ENCODE measurements at regions not wholly inside any gene's neighbourhood (a gene's known extent, or its start where the extent isn't known, plus 50 kb on each side); places are given as distances from the start of the nearest gene placed in this dataset.

DNA sequence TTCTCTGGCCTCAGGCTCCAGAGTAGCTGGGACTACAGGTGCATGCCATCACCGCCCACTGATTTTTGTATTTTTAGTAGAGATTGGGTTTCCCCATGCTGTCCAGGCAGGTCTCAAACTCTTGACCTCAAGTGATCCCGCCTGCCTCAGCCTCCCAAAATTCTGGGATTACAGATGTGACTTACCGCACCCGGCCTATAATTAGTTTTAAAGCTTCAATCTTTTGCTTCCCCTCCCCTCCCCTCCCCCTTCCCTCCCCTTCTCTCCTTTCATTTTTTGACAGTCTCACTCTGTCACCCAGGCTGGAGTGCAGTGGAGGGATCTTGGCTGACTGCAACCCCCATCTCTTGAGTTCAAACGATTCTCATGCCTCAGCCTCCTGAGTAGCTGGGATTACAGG, 433.3 kb upstream of the EDIL3 start:
- Histone ChIP-seq H3K36me3 (ENCODE audit: insufficient read depth, insufficient read length, low read length) (no peaks in the 10 kb centered on the region), H3K4me1 (ENCODE audit: insufficient read depth, insufficient read length) (no peaks in the 10 kb centered on the region), H3K4me3 (ENCODE audit: insufficient read length, low read depth) (no peak overlapping the region), H3K27me3 (ENCODE audit: insufficient read depth, insufficient read length) (no peaks in the 10 kb centered on the region), H3K9ac (ENCODE audit: insufficient read length, low read depth) (no peak overlapping the region), H3K9me3 (ENCODE audit: insufficient read depth, low read length) (no peaks in the 10 kb centered on the region)
- DNase-seq (ENCODE audit: low read depth, low spot score) = no peak
- TF ChIP-seq ZNF274 (IDR thresholded peaks at IDR 0.05; ENCODE audit: low read depth, low read length) (no peak), YY1 (IDR thresholded peaks at IDR 0.05; ENCODE audit: insufficient read depth, insufficient read length) (no peak), SUZ12 (IDR thresholded peaks at IDR 0.05; ENCODE audit: extremely low read depth, insufficient read depth, insufficient read length) (no peak)

DNA sequence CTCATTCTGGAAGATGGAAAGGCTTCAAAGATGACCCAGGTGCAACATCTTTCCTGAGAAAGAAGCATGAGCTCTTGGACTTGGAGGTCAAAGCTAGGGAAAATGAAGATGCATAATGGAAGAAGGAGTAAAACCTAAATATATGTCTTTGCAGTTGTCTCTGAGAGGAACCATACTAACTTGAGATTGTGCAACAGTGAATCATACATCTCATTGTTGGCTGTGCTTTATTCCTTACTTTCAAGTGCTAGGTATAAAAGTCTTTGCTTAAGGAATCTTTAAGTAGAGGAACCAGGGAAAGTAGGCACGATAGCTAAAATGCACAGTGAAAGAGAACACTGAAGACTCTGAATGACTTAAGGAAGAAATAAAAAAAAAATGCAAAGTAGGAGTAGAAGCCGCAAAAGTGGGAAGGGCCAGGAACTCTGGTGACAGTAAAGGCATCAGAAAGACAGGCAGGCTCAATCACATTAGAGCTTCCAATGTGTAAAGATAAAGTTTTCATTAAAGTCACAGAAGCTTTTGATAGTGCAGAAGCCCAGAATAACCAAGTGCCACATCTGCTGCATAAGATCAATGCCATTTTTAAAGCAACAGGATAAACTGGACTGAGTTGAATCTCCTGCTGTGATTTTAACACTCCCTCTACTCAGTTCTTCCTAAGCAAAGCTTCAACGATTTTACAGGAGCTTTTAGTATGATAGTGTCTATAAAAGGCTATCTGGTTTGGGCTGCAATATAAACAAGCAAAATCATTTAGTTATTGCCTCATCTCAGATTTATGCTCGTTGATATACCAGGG, 432.3 kb upstream of the EDIL3 start:
- no peak for DNase-seq (ENCODE audit: low read depth, low spot score)
- no peaks in the 10 kb centered on the region for H3K27me3 ChIP-seq (ENCODE audit: insufficient read depth, insufficient read length)
- no peak overlapping the region for H3K4me3 ChIP-seq (ENCODE audit: insufficient read length, low read depth)
- H3K9ac ChIP-seq (ENCODE audit: insufficient read length, low read depth) = no peak overlapping the region
- no peaks in the 10 kb centered on the region for H3K9me3 ChIP-seq (ENCODE audit: insufficient read depth, low read length)
- TF ChIP-seq ZNF274 (IDR thresholded peaks at IDR 0.05; ENCODE audit: low read depth, low read length) (no peak), SUZ12 (IDR thresholded peaks at IDR 0.05; ENCODE audit: extremely low read depth, insufficient read depth, insufficient read length) (no peak), YY1 (IDR thresholded peaks at IDR 0.05; ENCODE audit: insufficient read depth, insufficient read length) (no peak)
- H3K4me1 ChIP-seq (ENCODE audit: insufficient read depth, insufficient read length) = no peaks in the 10 kb centered on the region
- no peaks in the 10 kb centered on the region for H3K36me3 ChIP-seq (ENCODE audit: insufficient read depth, insufficient read length, low read length)

DNA sequence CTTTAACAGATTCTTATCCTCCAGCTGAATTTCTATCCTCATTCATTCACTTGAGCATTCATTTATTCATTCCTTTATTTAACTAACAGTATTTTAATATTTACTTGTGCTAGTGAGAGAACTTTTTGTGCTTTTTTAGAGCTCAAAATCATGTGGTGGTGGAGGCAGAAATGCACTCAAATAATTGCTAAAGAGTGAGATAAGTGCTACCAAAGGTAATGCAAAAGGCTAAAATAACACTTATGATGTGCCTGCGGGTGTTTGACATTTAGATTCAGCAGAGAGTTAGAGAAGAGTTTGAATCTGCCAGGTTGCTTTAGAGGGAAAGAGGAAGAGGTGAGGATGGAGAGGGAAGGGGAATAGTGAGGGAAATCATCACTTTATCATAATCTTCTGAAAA, 431.5 kb upstream of the EDIL3 start:
- Histone ChIP-seq H3K36me3 (ENCODE audit: insufficient read depth, insufficient read length, low read length) (no peaks in the 10 kb centered on the region), H3K27me3 (ENCODE audit: insufficient read depth, insufficient read length) (no peaks in the 10 kb centered on the region), H3K4me3 (ENCODE audit: insufficient read length, low read depth) (no peak overlapping the region), H3K9me3 (ENCODE audit: insufficient read depth, low read length) (no peaks in the 10 kb centered on the region), H3K9ac (ENCODE audit: insufficient read length, low read depth) (no peak overlapping the region), H3K4me1 (ENCODE audit: insufficient read depth, insufficient read length) (no peaks in the 10 kb centered on the region)
- DNase-seq (ENCODE audit: low read depth, low spot score) = no peak
- TF ChIP-seq YY1 (IDR thresholded peaks at IDR 0.05; ENCODE audit: insufficient read depth, insufficient read length) (no peak), ZNF274 (IDR thresholded peaks at IDR 0.05; ENCODE audit: low read depth, low read length) (no peak), SUZ12 (IDR thresholded peaks at IDR 0.05; ENCODE audit: extremely low read depth, insufficient read depth, insufficient read length) (no peak)

DNA sequence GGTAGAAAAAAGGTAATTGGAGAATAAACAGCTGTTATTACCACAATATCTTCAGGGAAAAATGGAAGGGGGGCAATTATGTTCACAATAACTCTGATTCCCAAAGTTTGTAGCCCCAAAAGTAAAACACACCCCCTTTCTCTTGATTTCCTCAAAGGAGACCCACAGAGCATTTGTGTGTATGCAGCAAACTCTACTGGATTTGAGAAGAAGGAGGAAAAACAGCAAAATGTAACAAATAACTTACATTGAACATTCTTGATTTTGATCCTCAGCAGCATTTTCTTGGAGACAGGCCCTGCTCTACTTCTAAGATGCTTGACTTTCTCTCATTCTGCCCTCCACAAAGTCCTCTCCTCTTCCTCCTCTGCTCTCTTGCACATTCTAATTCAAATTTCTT, 420.8 kb upstream of the EDIL3 start:
- Histone ChIP-seq H3K9me3 (ENCODE audit: insufficient read depth, low read length) (no peaks in the 10 kb centered on the region), H3K9ac (ENCODE audit: insufficient read length, low read depth) (no peak overlapping the region), H3K4me3 (ENCODE audit: insufficient read length, low read depth) (no peak overlapping the region), H3K27me3 (ENCODE audit: insufficient read depth, insufficient read length) (no peaks in the 10 kb centered on the region), H3K36me3 (ENCODE audit: insufficient read depth, insufficient read length, low read length) (no peaks in the 10 kb centered on the region), H3K4me1 (ENCODE audit: insufficient read depth, insufficient read length) (no peaks in the 10 kb centered on the region)
- no peak for DNase-seq (ENCODE audit: low read depth, low spot score)
- no peak for TF ChIP-seq ZNF274 (IDR thresholded peaks at IDR 0.05; ENCODE audit: low read depth, low read length)
- TF ChIP-seq SUZ12 (IDR thresholded peaks at IDR 0.05; ENCODE audit: extremely low read depth, insufficient read depth, insufficient read length) = no peak
- TF ChIP-seq YY1 (IDR thresholded peaks at IDR 0.05; ENCODE audit: insufficient read depth, insufficient read length) = no peak

- DNase-seq (ENCODE audit: low read depth, low spot score) = no peak
- H3K4me3 ChIP-seq (ENCODE audit: insufficient read length, low read depth) = no peak overlapping the region
- H3K4me1 ChIP-seq (ENCODE audit: insufficient read depth, insufficient read length) = no peaks in the 10 kb centered on the region
- no peaks in the 10 kb centered on the region for H3K36me3 ChIP-seq (ENCODE audit: insufficient read depth, insufficient read length, low read length)
- TF ChIP-seq ZNF274 (IDR thresholded peaks at IDR 0.05; ENCODE audit: low read depth, low read length) (no peak), SUZ12 (IDR thresholded peaks at IDR 0.05; ENCODE audit: extremely low read depth, insufficient read depth, insufficient read length) (no peak), YY1 (IDR thresholded peaks at IDR 0.05; ENCODE audit: insufficient read depth, insufficient read length) (no peak)
- H3K9ac ChIP-seq (ENCODE audit: insufficient read length, low read depth) = no peak overlapping the region
- no peaks in the 10 kb centered on the region for H3K27me3 ChIP-seq (ENCODE audit: insufficient read depth, insufficient read length)
- H3K9me3 ChIP-seq (ENCODE audit: insufficient read depth, low read length) = no peaks in the 10 kb centered on the region
These were observed 411.7 kb upstream of the EDIL3 start for GRCh38 chr5:84796399-84796798.

GRCh38 chr5:84794486-84795035, 409.9 kb upstream of the EDIL3 start:
- no peaks in the 10 kb centered on the region for H3K27me3 ChIP-seq (ENCODE audit: insufficient read depth, insufficient read length)
- H3K4me3 ChIP-seq (ENCODE audit: insufficient read length, low read depth) = no peak overlapping the region
- no peaks in the 10 kb centered on the region for H3K36me3 ChIP-seq (ENCODE audit: insufficient read depth, insufficient read length, low read length)
- TF ChIP-seq YY1 (IDR thresholded peaks at IDR 0.05; ENCODE audit: insufficient read depth, insufficient read length) = no peak
- no peak for TF ChIP-seq ZNF274 (IDR thresholded peaks at IDR 0.05; ENCODE audit: low read depth, low read length)
- no peak for TF ChIP-seq SUZ12 (IDR thresholded peaks at IDR 0.05; ENCODE audit: extremely low read depth, insufficient read depth, insufficient read length)
- no peaks in the 10 kb centered on the region for H3K9me3 ChIP-seq (ENCODE audit: insufficient read depth, low read length)
- no peaks in the 10 kb centered on the region for H3K4me1 ChIP-seq (ENCODE audit: insufficient read depth, insufficient read length)
- H3K9ac ChIP-seq (ENCODE audit: insufficient read length, low read depth) = no peak overlapping the region
- no peak for DNase-seq (ENCODE audit: low read depth, low spot score)

DNA sequence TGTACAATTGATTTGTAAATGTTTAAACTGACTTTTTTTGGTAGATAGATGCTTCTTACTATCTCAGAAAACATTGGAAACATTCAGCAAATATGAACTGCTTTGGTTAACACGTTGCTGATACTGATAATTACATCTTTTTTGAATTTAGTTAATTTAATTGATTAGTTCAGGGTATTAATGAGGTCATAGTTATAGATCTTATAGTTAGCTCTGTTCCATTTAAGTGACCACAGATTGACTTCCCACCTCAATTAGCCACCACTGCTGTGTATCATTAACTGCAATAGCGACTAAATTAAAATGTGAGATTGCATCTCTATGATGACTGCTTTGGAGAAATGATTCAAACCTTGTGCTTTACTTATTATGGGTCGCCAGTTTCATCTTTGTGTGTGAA, 407.1 kb upstream of the EDIL3 start:
- no peak for DNase-seq (ENCODE audit: low read depth, low spot score)

More for the DNA sequence above, 407.1 kb upstream of the EDIL3 start:
- no peak overlapping the region for H3K9ac ChIP-seq (ENCODE audit: insufficient read length, low read depth)
- TF ChIP-seq YY1 (IDR thresholded peaks at IDR 0.05; ENCODE audit: insufficient read depth, insufficient read length) = no peak
- TF ChIP-seq ZNF274 (IDR thresholded peaks at IDR 0.05; ENCODE audit: low read depth, low read length) = no peak
- no peak for TF ChIP-seq SUZ12 (IDR thresholded peaks at IDR 0.05; ENCODE audit: extremely low read depth, insufficient read depth, insufficient read length)
- H3K4me1 ChIP-seq (ENCODE audit: insufficient read depth, insufficient read length) = no peaks in the 10 kb centered on the region
- H3K27me3 ChIP-seq (ENCODE audit: insufficient read depth, insufficient read length) = no peaks in the 10 kb centered on the region
- H3K4me3 ChIP-seq (ENCODE audit: insufficient read length, low read depth) = no peak overlapping the region
- H3K36me3 ChIP-seq (ENCODE audit: insufficient read depth, insufficient read length, low read length) = no peaks in the 10 kb centered on the region
- no peaks in the 10 kb centered on the region for H3K9me3 ChIP-seq (ENCODE audit: insufficient read depth, low read length)
